WTC11 (cell line): ENCODE measurements at regions not wholly inside any gene's neighbourhood (a gene's known extent, or its start where the extent isn't known, plus 50 kb on each side); places are given as distances from the start of the nearest gene placed in this dataset.

Experiments
- FOXP1 ChIP-seq: sonication (generic); formaldehyde crosslinking; IDR thresholded peaks from 2 replicates; pipeline ENCODE4 v1.8.0; 2022; ENCODE audit warnings: missing genetic modification reagents, mild to moderate bottlenecking, moderate library complexity, borderline replicate concordance
- JUN ChIP-seq: sonication (generic); formaldehyde crosslinking; IDR thresholded peaks from 2 replicates; pipeline ENCODE4 v1.8.0; 2023; ENCODE audit warnings: mild to moderate bottlenecking, missing genetic modification reagents
- MAX ChIP-seq: sonication (generic); formaldehyde crosslinking; IDR thresholded peaks from 2 replicates; pipeline ENCODE4 v1.8.0; 2022; ENCODE audit warnings: mild to moderate bottlenecking, missing genetic modification reagents
- SMAD4 ChIP-seq: sonication (generic); formaldehyde crosslinking; IDR thresholded peaks from 2 replicates; pipeline ENCODE4 v1.8.0; 2022; ENCODE audit warnings: mild to moderate bottlenecking, missing genetic modification reagents
- SP1 ChIP-seq: sonication (generic); formaldehyde crosslinking; conservative IDR thresholded peaks from 2 replicates; pipeline ENCODE4 v1.8.1; 2022; ENCODE audit warnings: missing genetic modification reagents
- TCF7 ChIP-seq: sonication (generic); formaldehyde crosslinking; IDR thresholded peaks from 2 replicates; pipeline ENCODE4 v1.8.0; 2022; ENCODE audit warnings: mild to moderate bottlenecking, low read depth, missing genetic modification reagents, moderate library complexity
- USF2 ChIP-seq: sonication (generic); formaldehyde crosslinking; IDR thresholded peaks from 2 replicates; pipeline ENCODE4 v1.8.1; 2023; ENCODE audit warnings: mild to moderate bottlenecking, missing genetic modification reagents, moderate library complexity
- ZNF138 ChIP-seq: sonication (generic); formaldehyde crosslinking; conservative IDR thresholded peaks from 2 replicates; pipeline ENCODE4 v1.8.1; 2022; ENCODE audit warnings: mild to moderate bottlenecking, moderate library complexity, missing genetic modification reagents
- TF ChIP-seq, protein P1 (sequence below): fragments of 200-600 bp; IDR thresholded peaks from 2 replicates; pipeline ENCODE4 v1.8.0; 2022; ENCODE audit warnings: antibody characterized with exemption
- TF ChIP-seq, protein P2 (sequence below): sonication (generic); formaldehyde crosslinking; IDR thresholded peaks from 2 replicates; pipeline ENCODE4 v1.8.1; 2022; ENCODE audit warnings: low read depth, missing genetic modification reagents, borderline replicate concordance

GRCh38 chr1:29895201-29895600, 658.9 kb downstream of the PTPRU start:
- TF ChIP-seq MAX (CRISPR knock-in tag) (no peak), JUN (CRISPR knock-in tag) (no peak), TCF7 (no peak), FOXP1 (no peak), USF2 (CRISPR knock-in tag) (no peak), ZNF138 (CRISPR knock-in tag) (no peak), SP1 (CRISPR knock-in tag) (no peak), SMAD4 (no peak)
- TF ChIP-seq, protein P1, sequence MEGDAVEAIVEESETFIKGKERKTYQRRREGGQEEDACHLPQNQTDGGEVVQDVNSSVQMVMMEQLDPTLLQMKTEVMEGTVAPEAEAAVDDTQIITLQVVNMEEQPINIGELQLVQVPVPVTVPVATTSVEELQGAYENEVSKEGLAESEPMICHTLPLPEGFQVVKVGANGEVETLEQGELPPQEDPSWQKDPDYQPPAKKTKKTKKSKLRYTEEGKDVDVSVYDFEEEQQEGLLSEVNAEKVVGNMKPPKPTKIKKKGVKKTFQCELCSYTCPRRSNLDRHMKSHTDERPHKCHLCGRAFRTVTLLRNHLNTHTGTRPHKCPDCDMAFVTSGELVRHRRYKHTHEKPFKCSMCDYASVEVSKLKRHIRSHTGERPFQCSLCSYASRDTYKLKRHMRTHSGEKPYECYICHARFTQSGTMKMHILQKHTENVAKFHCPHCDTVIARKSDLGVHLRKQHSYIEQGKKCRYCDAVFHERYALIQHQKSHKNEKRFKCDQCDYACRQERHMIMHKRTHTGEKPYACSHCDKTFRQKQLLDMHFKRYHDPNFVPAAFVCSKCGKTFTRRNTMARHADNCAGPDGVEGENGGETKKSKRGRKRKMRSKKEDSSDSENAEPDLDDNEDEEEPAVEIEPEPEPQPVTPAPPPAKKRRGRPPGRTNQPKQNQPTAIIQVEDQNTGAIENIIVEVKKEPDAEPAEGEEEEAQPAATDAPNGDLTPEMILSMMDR = no peak
- TF ChIP-seq, protein P2, sequence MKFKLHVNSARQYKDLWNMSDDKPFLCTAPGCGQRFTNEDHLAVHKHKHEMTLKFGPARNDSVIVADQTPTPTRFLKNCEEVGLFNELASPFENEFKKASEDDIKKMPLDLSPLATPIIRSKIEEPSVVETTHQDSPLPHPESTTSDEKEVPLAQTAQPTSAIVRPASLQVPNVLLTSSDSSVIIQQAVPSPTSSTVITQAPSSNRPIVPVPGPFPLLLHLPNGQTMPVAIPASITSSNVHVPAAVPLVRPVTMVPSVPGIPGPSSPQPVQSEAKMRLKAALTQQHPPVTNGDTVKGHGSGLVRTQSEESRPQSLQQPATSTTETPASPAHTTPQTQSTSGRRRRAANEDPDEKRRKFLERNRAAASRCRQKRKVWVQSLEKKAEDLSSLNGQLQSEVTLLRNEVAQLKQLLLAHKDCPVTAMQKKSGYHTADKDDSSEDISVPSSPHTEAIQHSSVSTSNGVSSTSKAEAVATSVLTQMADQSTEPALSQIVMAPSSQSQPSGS (CRISPR knock-in tag) = no peak
